Activated T-cell treated with anti-CD3 and anti-CD28 coated beads for 4 hours (primary cell): ENCODE measurements at regions not wholly inside any gene's neighbourhood (a gene's known extent, or its start where the extent isn't known, plus 50 kb on each side); places are given as distances from the start of the nearest gene placed in this dataset.

Experiments used
- DNase-seq: peaks from one replicate; pipeline ENCODE4 v3.0.0-alpha.2; 2020

GRCh38 chr5:7955476-7955875, 86.5 kb downstream of the MTRR start:
- DNase-seq = no peak

DNA sequence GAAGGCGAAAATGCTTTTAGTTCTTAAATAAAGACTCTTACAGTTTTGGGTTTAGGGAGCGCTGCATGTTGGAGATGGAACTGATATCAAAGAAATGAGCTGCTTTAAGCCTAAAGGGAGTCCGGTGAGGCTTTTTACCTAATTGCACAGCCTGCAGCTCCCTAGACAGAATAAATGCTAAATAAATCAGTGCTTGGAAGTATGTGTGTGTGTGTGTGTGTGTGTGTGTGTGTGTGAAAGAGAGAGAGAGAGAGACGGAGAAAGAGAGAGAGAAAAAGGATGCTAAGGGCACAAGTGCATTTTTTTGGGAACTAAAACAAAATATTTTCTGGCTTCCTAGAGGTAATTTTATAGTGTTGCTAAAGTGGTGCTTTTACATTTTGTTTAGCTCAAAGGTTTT, 88.4 kb downstream of the MTRR start:
- DNase-seq = no peak

- DNase-seq = no peak
Observed at GRCh38 chr5:7960142-7960541, 91.2 kb downstream of the MTRR start.

GRCh38 chr5:7961540-7961939, 92.6 kb downstream of the MTRR start:
- DNase-seq = no peak

GRCh38 chr5:7970816-7971215, 101.9 kb downstream of the MTRR start:
- DNase-seq = no peak

DNA sequence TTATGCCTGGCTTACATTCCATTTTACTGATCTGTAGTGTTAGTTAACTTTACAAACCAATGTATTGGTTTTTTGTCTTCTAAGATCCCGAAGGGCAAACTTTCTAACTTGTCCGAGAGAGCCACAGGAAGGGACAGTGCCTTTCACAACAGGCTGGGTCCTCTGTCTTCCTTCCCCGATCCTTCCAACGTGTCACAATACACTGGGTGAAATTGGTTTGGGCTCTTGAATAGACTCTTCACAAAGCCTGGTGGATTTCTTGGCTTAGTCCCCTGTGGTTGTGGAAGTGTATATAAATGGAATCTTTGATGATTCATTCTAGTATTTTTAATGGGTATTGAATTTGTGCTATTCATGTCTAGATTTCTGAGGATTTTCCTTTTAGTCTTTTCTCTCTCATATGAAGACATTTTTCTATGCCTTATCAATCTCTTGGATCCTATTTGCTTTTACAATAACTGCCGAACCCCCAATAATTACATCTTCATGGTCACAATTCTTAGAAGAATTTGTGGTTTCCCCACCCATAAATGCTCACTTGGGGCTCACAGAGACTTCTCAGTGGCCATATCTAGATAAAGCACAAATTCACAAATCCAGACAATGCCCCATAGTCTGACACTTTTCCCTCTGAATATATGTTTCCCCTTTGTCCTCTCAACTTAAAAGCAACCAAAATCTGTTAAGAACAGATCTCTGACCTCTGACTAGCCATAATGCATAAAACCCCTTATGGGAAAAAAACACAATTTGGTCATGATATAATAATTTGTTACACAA, 107.7 kb downstream of the MTRR start:
- no peak for DNase-seq

DNA sequence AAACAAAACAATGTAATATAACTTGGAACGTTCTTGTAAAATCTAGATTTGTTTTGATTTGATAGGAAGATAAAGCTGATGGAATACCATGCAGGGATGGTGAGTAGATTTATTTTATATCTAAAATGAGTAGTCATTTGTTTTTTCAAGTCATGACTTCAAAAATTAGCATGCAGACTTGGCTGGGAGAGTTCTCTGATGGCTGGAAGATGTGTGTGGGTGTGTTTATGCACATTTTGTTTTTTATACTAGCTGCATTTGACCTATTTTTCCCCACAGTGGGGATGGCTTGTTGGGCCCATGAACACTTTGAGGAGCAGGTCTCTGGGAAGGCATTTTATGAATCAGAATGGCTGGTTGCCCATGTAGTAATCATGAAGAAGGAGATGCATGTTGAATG, 109.2 kb downstream of the MTRR start:
- DNase-seq = no peak

DNA sequence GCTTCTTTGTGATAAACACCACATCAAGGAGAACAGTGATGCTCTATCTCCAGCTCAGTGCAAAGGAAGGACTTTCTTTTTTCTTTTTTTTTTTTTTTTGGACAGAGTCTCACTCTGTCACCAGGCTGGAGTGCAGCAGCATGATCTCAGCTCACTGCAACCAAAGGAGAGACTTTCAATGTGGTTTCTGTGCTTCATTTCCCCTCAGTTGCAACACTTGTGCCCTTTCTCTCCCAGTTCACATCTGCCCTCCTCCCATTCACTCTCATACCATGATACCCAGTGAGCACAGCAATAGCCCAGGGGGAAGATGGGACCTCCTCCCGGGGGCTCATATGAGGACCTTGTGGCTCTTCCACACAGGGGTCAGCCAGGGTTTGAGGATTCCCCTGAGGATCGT, 110.0 kb downstream of the MTRR start:
- no peak for DNase-seq

DNA sequence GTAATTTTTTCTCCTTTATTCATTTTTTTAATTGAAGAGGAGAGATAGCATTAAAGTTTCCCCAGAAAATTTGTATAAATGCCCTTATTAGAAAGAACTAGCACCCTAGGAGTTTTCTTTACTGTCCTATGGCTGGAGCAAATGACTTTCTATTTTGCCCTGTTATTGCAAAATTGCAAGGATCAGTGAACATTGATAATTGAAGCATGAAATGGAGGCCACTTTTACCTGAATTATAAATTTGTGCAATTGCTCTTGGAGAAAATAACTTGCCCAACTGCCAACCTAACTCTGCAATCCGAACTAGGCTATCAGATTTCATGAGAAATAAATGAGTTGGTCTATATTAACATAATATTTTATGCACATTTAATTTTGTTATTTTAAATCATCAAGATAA, 111.9 kb downstream of the MTRR start:
- no peak for DNase-seq

DNA sequence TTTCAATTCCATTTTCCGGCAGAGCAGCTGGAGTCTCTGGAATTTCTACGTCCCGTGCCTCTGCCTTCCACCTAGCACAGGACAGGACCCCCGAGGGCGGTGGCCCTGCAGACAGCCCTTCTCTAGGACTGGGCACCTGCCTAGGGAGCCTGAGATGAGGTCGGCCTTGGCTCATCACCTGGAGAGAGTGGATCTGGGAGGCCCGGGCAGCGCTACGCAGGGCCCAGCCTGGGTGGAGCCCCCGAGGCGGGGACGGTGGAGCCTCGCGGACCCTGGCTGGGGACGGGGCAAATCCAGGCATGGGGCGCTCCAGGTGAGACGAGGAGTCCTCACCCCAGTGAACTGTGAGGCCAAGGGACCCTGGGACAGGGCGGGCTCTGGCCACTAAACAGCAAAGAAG, 114.5 kb downstream of the MTRR start:
- no peak for DNase-seq

GRCh38 chr5:7991125-7991821, 122.3 kb downstream of the MTRR start:
- DNase-seq = no peak

DNA sequence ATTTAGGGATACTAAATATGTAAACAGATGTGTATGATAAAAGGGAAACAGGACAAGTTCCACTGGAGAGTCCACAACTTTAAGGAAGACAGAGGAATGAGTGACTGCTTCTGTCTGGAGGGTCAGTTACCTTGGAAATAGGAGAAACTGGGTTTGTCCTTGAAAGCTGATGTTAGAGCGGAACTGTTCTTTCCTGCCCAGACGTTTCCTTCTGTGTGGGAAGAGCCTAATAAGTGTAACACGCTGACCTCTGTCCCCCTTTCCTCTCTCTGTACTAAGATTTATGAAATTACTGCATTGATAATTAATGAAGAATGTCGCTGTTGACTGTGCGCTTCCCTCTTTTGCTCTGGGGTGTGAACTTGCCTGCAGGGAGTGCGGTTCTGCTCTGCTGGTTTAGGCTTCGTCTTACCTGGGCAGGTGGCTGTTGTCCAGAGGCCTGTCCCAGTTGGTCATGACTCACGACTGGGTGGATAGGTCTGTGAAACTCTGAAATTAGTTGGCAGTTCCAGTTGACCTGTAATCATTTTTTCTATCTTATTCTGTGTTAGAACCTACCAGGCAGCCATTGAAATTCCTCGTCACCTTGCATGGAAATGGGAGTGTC, 126.8 kb downstream of the MTRR start:
- no peak for DNase-seq

- no peak for DNase-seq
Observed at GRCh38 chr5:8005416-8005815, 136.5 kb downstream of the MTRR start.

DNA sequence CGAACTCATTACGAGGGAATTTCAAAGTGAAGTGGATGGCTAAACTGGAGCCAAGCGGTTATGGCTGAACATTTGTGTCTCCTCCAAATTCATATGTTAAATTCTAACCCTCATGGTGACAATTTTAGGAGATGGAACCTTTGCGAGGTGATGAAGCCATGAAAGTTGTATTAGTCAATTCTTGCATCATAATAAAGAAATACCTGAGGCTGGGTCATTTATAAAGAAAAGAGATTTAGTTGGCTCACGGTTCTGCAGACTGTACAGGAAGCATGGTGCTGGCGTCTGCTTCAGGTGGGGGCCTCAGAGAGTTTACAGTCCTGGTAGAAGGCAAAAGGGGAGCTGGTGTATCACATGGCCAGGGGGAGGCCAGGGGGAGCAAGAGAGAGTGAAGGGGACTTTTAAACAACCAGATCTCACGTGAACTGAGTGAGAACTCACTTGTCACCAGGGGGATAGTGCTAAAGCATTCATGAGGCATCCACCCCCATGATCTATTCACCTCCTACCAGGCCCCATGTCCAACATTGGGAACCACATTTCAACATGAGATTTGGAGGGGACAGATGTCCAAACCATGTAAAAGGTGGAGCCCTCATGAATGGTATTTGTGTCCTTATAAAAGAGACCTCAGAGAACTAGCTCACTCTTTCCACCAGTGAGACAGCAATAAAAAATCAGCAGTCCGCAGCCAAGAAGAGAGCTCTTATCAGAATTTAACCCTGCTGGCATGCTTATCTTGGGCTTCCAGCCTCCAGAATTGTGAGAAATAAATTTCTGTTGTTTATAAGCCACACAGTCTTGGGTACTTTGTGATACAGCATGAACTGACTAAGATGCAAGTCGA, 143.4 kb downstream of the MTRR start:
- no peak for DNase-seq

DNA sequence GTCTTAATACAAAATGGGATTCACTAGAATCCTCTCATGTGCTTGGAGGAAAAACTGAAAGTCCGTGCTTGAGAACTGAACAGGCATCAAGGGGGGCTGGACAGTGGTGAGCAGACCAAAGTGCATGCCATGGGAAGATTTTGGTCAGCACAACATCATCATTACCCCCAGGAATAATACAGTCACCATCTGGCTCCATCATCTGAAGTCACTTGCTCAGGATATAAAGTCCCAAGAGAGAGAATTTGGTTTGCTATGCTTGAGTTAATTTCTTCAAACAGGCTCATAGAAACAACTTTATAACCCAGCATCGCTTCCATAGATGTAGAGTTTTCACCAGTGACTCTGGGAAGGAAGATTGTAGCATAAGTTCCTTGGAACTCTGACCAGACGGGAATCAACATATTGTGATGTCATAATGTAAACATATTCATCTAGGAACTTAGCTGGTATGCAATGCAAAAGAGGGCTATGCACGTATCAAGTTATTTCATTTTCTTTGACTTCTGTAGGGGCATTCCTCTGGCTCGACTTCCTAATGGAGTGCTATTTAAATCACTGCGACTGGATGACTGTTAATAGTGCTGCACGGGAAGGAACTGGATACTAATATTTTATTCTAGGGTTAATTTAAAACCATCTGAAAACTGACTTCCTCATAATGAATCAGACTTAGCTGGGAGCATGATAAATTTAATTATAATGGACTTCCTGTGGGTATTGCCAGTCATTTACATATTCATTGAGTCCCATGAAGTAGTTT, 145.2 kb downstream of the MTRR start:
- no peak for DNase-seq

GRCh38 chr5:8019719-8020218, 150.8 kb downstream of the MTRR start:
- DNase-seq = no peak

DNA sequence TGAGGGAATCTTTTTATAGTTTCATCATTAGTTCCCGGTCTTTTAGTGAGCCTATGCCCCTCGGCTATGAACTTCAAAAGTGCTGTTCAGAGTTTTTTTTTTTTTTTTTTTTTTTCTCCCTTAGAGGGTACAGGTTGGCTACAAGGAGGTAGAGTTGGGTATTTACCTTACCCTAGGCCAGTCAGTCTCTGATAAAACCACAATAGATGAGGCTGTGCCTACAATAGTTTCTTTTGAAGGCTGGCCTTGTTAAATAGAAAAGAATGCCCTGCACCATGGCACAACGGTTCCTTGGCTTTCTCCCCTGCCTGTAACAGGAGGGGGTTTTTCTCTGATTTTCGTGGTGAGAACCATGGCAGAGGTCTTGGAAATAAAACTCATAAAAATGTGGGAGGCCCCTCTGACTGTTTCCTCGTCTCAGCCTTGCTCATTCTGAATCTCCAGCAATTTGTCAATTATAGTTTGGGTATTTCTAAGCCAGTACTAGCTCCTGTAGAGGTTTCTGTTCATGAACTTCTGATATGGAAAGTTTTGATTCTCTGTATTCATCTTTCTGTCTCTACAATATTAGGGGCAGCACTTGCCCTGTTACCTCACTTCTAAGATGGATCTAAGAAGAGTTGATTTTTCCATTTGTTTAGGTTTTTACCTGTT, 152.0 kb downstream of the MTRR start:
- no peak for DNase-seq

DNA sequence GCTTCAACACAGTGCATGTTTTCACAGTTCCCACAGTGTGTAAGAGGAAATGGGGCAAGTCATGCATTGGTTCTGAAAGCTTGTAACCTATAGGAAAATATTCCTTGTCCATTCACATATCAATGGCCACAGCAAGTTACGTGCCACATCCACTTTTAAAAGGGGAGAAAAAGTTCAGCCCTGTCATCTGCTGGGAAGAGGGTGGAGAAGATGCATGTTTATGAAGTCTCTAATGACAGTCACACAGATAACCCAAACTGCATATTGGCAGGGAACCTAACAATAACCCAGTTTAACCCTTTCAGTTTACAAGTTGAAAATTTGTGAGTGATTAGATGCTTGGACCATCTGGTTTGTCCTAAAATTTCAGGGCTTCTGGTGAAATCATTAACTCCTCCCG, 159.3 kb downstream of the MTRR start:
- DNase-seq = no peak

- DNase-seq = no peak
Observed at GRCh38 chr5:8033261-8033660, 164.3 kb downstream of the MTRR start.

GRCh38 chr5:8034852-8035251, 165.9 kb downstream of the MTRR start:
- DNase-seq = no peak

- DNase-seq = no peak
Observed at GRCh38 chr5:8048920-8049319, 180.0 kb downstream of the MTRR start.
